Body of pancreas (tissue), 4 donors: ENCODE measurements at regions not wholly inside any gene's neighbourhood (a gene's known extent, or its start where the extent isn't known, plus 50 kb on each side); places are given as distances from the start of the nearest gene placed in this dataset.

Experiments used
- ATAC-seq: fragments of 150-250 bp; one replicate; pipeline ENCODE4 v1.9.1; 2016
- DNase-seq, 4 donors: peaks; one replicate each; pipeline ENCODE4 v3.0.0-alpha.2; 2019
- H3K27ac ChIP-seq, 4 donors: fragments of 200-600 bp; sonication (generic); 1 replicate in 3 of 4; 2 replicates in 1 of 4; pipeline versions ENCODE4 v1.5.1 to v1.6.1; 2016 to 2019; ENCODE audit warnings: mild to moderate bottlenecking in 1 of 4, mixed read lengths in 1 of 4, moderate library complexity in 1 of 4
- H3K27me3 ChIP-seq, 2 donors: fragments of 200-600 bp; sonication (generic); one replicate each; pipeline ENCODE4 v1.6.0; 2016; ENCODE audit warnings: mild to moderate bottlenecking in 1 of 2
- H3K36me3 ChIP-seq, 2 donors: fragments of 200-600 bp; sonication (generic); replicated peaks in 1 of 2; 2 replicates each; pipeline ENCODE4 v1.5.1; 2016; ENCODE audit warnings: low read depth in 2 of 2; ENCODE audit not compliant: insufficient read depth in 1 of 2
- H3K4me1 ChIP-seq: fragments of 200-600 bp; sonication (generic); one replicate; pipeline ENCODE4 v1.6.0; 2016
- H3K4me3 ChIP-seq, 2 donors: fragments of 200-600 bp; sonication (generic); 1 replicate in 1 of 2; 2 replicates in 1 of 2; pipeline ENCODE4 v1.5.1; 2016 to 2019
- H3K9me3 ChIP-seq, 3 donors: fragments of 200-600 bp; sonication (generic); 1 replicate in 2 of 3; 2 replicates in 1 of 3; pipeline ENCODE4 v1.5.1; 2016
- POLR2A ChIP-seq, 3 donors: fragments of 450-650 bp; IDR thresholded peaks; one replicate each; pipeline ENCODE4 v1.6.1; 2016; ENCODE audit warnings: antibody characterized with exemption in 3 of 3, mild to moderate bottlenecking in 2 of 3
- WGBS, 2 donors: methylation state at CpG; one replicate each; pipeline ENCODE4 v1.1.5; 2017; 5-methylcytosine and 5-hydroxymethylcytosine counted together
- intact Hi-C: fragments of 100-400 bp; cut with DNase I; formaldehyde crosslinking; loops from one replicate; pipeline ENCODE4 v1.15.1; 2023
- TF ChIP-seq, protein P1 (sequence below), 7 experiments: fragments of 450-650 bp in 4 of 7; fragments of 200-600 bp in 3 of 7; sonication (generic) in 3 of 7; IDR thresholded peaks; one replicate each; pipeline ENCODE4 v1.5.1; 2016 to 2019; ENCODE audit warnings: antibody characterized with exemption in 7 of 7

DNA sequence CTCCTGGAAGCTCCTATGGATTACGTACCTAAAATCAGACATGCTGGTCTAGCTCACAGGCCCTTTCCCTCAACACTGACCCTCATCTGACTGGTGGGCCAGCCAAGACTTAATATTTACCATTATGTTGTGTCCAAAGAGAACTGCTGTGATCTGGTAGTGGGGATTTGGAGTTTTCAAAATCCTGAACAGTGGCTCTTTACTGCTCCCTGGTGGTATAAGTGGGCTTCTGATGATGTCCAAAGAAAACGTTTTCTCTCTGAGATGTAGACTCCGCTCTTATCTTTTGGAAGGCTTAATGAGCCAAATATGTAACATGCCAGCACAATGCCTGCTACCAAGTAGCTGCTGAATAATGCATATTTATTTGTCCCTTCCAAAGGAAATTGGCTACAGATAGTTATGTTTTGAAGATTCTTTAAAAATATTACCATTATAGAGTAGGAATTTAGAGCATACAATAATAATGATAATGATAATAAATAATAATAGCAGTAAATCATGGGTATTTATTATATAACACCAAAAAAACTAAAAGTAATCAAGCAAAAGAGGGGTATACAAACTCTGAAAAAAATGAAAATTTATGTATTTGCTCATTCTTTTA lies 406.6 kb upstream of the TNC start:
- no peak overlapping the region for H3K4me3 ChIP-seq
- H3K27me3 ChIP-seq = no peaks in the 10 kb centered on the region
- TF ChIP-seq POLR2A (IDR thresholded peaks at IDR 0.05) = no peak
- TF ChIP-seq, protein P1, sequence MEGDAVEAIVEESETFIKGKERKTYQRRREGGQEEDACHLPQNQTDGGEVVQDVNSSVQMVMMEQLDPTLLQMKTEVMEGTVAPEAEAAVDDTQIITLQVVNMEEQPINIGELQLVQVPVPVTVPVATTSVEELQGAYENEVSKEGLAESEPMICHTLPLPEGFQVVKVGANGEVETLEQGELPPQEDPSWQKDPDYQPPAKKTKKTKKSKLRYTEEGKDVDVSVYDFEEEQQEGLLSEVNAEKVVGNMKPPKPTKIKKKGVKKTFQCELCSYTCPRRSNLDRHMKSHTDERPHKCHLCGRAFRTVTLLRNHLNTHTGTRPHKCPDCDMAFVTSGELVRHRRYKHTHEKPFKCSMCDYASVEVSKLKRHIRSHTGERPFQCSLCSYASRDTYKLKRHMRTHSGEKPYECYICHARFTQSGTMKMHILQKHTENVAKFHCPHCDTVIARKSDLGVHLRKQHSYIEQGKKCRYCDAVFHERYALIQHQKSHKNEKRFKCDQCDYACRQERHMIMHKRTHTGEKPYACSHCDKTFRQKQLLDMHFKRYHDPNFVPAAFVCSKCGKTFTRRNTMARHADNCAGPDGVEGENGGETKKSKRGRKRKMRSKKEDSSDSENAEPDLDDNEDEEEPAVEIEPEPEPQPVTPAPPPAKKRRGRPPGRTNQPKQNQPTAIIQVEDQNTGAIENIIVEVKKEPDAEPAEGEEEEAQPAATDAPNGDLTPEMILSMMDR (IDR thresholded peaks at IDR 0.05) = peak in 6 of 7 experiments; percentile 32 to 46 (median 45)
- DNase-seq (peak in 2 of 4 donors; percentile 10 to 21), ATAC-seq (peak; percentile 56)
- no peaks in the 10 kb centered on the region for H3K4me1 ChIP-seq
- intact Hi-C loops = no loop called here
- H3K36me3 ChIP-seq = no peaks in the 10 kb centered on the region
- H3K27ac ChIP-seq = no peak overlapping the region
- H3K9me3 ChIP-seq = no peaks in the 10 kb centered on the region
- WGBS, 2 donors = 15% methylated on average over 3 of the region's 3 CpGs

DNA sequence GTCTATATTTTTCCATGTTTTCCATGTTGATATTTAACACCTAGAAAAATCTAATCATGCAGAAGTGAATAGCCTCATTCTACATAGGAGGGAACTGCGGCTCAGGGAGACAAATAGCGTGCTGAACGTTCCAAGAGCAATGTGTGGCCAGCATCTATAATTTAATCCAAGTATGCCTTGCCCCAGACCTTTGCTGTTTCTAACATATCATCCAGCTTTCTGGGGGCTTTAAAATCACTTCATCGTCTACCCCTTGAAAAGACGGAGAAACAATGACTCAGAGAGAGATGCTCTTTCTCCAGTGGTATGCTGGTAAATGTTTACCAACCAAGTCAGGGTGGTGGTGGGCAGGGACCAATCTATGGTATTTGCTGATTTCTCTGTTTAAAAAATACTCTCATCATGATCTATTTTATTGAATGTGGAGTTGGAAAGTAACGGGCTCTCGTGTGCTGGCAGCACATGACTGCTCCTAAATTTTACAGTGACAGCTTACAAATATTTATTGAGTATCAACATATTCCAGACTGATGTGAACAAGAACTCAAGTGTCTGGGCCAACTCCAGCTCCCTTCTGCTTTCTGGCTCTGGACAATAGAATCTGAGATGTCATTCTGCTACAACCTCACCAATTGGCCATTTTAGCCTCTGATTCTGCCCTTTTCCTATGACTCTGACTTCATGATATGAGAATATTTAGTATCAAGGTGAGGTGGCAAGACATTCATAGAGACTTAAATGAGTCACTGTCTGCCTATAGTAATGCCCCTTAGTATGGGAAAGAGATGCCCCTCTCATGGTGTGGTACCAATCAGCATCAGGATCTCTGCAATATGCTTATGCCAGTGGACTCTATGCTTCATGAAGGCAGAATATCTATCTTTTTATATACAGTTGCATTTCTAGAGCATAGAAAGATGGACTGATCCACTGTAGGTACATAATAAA lies 407.4 kb upstream of the TNC start:
- Histone ChIP-seq H3K9me3 (no peaks in the 10 kb centered on the region), H3K36me3 (no peaks in the 10 kb centered on the region), H3K27ac (no peak overlapping the region), H3K4me1 (no peaks in the 10 kb centered on the region), H3K4me3 (no peak overlapping the region), H3K27me3 (no peaks in the 10 kb centered on the region)
- TF ChIP-seq, protein P1 (IDR thresholded peaks at IDR 0.05) = no peak
- no peak for TF ChIP-seq POLR2A (IDR thresholded peaks at IDR 0.05)
- intact Hi-C loops = no loop called here
- no peak for DNase-seq
- 39 to 40% methylated on average over 7 of the region's 7 CpGs for WGBS, 2 donors
- ATAC-seq = no peak

DNA sequence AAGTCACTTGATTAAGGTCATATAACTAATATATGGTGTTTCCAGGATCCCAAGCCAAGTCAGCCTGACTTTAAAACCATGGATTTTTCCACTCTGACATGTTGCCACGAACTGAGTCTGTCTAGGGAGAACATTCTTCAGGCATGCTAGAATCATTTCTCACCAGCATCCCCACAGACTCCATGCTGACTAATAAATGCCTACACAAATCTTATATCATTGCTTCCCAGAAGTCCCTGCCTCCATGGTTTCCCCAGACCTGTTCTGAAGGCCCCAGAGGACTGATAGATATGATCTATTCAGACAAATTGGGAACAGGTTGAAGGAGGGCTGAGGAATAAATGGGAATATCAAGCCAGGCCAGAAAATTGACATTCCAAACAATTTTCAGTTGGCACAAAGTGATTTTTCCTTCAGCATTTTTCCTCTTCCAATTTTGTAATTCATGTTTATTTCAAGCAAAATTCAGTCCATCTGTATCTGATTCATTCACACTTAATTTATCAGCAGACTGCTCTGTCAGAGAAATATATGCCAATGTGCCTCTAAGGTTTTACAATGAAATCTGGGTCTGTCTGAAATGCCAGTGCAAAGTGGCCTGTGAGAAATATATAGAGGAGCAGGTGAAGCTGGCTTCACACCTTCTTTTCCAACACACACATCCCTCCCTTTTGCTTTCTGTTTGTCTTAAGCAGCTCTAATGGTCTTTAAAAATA lies 413.6 kb upstream of the TNC start:
- no peak for DNase-seq
- no peaks in the 10 kb centered on the region for H3K4me1 ChIP-seq
- no peak for ATAC-seq
- H3K27ac ChIP-seq = no peak overlapping the region
- H3K36me3 ChIP-seq = no peaks in the 10 kb centered on the region
- TF ChIP-seq POLR2A (IDR thresholded peaks at IDR 0.05) = no peak
- TF ChIP-seq, protein P1 (IDR thresholded peaks at IDR 0.05) = no peak
- intact Hi-C loops = no loop called here
- peaks cover 0 to 7% of the 10 kb centered on the region in 2 donors for H3K27me3 ChIP-seq
- no peaks in the 10 kb centered on the region for H3K9me3 ChIP-seq
- H3K4me3 ChIP-seq = no peak overlapping the region
- WGBS, 2 donors = 50 to 73% methylated on average over 1 of the region's 1 CpG

DNA sequence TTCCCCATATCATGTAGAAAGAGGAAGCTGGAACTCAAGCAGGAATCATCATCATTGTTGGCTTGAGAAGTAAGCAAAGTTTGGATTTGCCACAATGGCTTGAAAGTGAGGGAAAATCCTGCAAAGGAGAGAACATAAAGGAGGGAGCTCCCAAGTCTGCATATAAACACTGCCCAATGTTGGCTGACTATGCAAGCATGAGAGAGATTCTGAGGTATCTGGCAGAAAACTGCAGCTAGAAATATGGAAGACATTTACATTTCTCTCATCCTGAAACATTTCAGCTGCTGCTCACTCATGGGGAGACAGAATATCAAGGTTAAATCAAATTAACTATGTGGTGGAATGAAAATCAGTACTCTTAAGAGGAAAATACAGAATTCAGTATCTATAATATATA lies 415.6 kb upstream of the TNC start:
- no peak for ATAC-seq
- H3K4me3 ChIP-seq = no peak overlapping the region
- no peaks in the 10 kb centered on the region for H3K9me3 ChIP-seq
- peaks cover 0 to 7% of the 10 kb centered on the region in 2 donors for H3K27me3 ChIP-seq
- TF ChIP-seq, protein P1 (IDR thresholded peaks at IDR 0.05) = no peak
- TF ChIP-seq POLR2A (IDR thresholded peaks at IDR 0.05) = no peak
- DNase-seq = no peak
- no peaks in the 10 kb centered on the region for H3K4me1 ChIP-seq
- intact Hi-C loops = no loop called here
- no peak overlapping the region for H3K27ac ChIP-seq
- H3K36me3 ChIP-seq = no peaks in the 10 kb centered on the region
